GM21526 (cell line): ENCODE measurements at regions not wholly inside any gene's neighbourhood (a gene's known extent, or its start where the extent isn't known, plus 50 kb on each side); places are given as distances from the start of the nearest gene placed in this dataset.

Experiments used
- ATAC-seq: cut with Tn5 transposase; IDR thresholded peaks from one replicate; pipeline ENCODE4 v1.9.1; 2021; ENCODE audit warnings: moderate library complexity; ENCODE audit not compliant: unreplicated experiment, low FRiP score

DNA sequence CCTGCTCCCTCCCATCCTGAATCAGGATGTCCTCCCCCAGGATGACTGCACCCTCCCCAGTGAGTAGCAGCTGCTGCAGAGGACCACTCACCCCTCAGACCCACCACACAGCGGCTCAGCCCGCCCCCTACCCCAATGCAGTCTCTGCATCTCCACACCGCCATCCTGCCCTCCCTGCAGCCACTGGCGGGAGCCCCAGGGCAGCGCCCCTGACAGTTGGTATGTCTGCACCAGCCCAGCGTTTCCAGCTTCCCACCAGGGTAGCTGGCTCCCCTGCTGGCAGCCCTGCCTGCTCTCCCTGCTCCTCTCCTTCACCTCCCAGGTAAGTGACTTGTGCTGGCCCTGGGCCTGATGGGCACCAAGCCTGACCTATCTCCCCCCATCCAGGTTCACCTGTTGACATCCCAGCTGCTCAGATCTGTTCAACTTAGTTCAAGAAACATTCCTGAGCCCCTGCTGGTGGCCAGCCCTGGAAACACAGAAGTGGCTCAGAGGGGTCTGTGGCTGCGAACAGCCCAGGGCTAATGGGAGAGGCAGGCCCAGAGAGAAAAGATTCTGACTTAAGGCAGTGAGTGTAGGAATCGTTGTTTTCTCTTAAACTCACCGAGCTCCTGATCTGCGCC, 117.7 kb upstream of the RAB6C start:
- ATAC-seq = no peak

DNA sequence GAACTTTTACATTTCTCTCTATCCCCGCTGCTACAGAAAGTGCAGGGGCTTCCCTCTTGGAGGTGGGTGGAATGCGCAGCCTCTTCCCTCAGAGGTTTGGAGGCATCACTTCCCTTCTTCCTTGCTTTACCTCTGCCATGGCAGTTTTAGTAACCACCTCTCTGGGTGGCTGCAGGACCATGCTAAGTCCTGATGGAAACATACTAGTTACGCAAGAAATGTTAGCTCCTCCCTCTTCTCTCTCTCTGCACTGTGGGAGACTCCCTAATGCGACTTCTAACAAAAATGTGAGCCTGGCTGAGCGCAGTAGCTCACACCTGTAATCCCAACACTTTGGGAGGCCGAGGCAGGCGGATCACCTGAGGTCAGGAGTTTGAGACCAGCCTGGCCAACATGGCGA, 116.8 kb upstream of the RAB6C start:
- no peak for ATAC-seq

DNA sequence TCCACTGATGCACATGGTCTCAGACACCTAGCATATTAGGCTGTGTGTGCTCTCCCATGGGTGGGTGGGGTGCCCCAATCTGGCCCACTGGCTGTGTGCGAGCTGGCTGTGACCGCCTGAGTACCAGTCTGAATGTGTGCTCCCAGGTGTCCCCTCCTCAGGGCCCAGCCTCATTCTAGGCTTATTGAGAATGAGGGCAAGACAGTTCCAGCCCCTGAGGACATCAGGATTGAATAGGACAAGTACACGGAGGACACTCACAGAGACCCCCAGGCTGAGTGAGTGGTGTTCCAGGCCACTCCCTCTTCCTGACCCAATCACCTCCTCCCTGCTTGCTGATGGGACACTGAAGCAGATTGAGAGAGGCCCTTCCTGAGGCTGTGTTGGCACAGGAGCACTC, 116.1 kb upstream of the RAB6C start:
- no peak for ATAC-seq

DNA sequence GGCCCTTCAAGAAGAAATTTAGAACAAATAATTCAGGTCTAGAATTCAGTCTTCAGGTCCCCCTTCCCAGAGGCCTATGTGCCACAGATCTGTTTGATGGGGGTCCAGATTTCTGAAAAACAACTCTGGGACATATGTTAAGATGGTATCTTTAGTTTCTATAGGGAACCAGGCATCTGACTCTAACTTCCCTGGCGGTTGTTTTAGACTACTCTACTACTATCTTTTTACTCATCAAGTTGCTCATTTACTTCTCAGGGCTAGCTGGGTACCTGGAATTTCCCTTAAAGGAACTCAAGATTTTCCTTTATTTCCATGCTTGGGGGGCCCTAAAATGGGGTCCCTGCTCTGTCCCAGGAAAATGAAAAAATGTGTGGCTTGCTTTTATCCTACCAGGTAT, 114.7 kb upstream of the RAB6C start:
- no peak for ATAC-seq

DNA sequence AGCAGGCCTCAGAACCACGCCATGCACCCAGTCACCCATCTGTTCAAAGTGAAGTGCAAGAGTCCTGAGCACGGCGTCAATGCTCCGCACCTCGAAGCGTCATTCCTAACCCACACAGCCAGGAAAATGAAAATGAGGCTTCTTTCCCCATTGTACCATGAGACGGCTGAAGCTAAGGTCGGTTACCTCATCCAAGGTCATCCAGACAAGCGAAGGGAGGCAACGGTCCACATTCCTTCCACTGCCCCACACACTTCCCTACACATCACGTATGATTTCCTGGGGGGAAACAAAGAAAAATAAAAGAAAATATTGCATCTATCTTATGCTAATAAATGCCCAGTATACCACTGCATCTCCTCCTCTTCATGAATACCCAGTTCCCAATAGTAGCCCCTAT, 113.5 kb upstream of the RAB6C start:
- no peak for ATAC-seq

DNA sequence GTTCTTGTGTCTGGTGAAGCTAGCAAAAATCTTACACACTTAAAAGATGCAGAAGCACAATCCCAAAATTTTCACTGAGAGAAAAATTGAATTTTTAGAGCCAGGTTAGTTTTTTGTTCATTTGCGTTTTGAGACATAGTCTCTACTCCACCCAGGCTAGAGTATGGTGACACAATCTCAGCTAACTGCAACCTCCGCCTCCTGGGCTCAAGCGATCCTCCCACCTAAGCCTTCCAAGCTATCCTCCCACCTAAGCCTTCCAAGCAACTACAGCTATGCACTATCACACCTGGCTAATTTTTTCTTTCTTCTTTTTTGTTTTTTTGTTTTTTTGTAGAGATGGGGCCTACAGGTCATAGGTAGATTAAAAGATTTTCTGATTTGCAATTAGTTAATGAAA, 113.1 kb upstream of the RAB6C start:
- no peak for ATAC-seq

DNA sequence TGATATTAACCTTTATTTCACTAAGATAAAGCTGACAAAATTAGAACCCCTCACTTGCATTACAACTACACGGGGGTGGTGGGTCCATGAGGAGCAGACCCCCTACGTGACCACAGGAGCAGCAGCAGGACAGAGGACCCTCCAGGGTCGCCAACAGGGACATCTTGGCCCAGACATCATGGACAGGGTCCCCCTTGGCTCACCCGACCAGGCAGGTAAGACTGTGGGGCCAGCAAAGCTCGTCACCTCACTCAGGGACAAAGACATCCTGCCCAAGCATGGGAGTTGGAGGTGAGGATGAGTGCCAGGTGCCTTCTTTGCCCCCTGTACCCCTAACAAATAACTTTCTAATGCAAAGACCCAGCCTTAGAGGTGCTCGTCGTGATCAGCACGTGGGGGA, 111.3 kb upstream of the RAB6C start:
- no peak for ATAC-seq

DNA sequence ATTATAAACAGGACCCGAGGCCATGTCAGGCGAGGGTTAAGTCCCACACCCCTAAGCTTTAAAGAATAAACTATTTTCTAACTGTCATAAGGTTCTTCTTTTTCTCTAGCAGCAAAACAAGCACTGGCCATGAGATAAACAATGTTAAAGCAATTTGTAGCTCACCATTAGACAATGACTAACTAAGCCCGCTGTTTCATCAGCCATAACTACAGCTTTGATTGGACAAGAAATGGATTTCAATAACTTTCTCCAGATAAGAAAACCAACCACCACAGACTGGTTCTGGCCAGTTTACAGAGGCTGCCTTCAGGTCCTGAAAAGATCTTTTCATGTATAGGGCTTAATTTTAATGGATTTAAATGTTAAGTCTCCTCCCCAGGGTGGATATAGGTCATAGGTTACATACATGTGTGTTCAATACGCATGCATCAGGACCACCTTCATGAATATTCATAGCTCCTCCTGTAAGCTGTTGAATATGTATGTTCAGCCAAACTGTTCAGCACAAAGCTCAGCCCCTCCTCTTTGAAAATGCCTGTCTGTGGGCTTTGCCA, 108.7 kb upstream of the RAB6C start:
- ATAC-seq = no peak

DNA sequence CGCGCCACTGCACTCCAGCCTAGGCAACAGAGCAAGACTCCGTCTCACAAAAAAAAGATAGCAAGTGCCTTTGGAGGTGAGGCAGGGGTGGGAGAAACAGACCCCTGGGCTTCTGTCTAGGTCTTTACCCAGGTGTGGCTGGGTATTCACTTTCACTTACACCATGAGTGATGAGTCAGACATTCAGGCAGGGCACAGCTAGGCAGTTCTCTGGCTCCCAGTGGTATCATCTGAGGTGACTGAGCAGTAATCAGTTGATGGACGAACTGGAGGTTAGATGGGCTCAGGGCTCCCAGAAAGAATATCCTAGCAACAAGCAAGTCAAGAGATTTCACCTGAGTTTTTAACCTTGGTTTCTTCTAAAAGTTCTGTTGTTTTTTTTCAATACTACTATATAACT, 107.0 kb upstream of the RAB6C start:
- no peak for ATAC-seq

DNA sequence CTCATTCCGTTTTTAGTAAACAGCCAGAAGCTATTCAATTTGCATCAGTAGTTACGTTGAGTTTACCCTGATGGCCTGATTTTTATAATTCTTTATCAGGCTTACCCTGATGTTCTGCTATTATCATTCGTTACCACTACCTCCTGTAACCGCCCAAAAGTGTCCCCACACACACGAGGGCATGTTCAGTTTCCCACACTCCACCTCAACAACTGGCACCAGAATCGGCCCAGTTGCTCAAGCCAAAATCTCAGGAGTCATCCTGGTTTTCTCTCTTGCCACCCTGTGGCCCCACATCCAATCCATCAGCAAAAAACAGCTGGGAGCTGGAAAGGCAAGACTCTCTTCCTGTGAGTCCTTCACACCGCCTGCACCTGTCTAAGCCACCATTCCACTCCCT, 102.9 kb upstream of the RAB6C start:
- ATAC-seq = no peak

DNA sequence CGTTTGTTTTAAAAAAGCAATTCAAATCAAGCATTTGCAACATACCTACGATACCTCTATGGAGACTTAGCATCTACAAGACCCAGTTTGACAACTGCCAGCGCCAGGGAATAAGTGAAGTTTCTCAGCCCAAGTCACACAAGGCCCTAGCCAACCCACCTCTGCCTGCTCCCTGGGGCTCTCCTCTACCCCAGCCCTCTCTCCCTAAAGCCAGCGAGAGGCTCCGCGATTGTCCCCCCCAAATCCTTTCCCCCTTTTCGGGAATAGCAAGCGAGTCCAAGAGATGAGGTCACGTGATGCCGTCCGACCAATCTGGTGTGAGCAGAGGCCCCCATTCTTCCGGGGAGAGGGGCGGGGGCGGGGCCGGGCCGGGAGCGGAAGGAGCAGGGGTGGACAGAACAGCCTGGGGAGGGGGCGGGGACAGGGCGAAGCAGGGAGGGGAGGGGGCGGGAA, 102.2 kb upstream of the RAB6C start:
- ATAC-seq = peak; percentile 74

DNA sequence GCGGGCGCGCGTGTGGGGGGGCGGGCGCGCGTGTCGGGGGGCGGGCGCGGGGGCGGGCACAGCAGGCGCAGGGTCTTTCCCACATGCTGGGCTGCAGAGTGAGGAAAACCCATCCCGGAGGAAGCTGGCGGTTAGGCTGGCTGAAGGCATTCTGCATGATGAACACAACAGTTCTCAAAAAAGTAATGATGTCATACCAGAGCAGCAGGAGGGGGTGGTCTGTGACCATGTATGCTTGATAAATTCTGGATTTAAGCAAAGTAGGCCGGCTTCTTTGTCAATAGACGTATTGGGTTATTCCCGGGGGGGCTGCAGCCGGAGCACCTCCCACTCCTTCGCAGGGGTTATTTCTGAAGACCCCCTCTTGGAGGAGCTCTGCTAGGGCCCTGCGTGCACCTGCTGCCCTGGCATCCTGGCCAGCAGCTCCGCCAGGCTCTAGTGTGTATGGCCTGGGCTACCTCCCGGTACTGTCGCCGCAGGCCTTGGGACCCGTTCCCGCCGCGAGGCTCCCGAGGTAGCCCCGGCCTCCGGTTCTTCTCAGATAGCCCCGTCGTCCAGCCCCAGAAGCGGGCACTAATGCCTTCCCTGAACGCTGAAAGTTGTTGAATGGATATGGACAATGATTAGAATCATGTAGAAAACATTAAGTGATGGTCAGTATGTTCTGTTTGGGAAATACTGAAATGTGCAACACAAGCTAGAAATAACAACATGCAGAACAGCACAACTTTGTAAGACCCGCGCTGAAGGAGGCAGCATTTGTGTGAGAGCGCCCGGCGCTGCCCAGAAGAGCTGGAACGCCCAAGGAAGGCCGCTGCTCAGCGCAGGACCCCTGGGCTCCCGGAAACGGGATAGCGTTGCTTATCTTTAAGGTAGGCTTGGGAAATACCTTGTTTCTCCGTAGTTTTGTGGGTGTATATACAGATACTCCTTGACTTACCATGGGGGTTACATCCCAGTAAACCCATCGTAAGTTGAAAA, 101.4 kb upstream of the RAB6C start:
- ATAC-seq = no peak

DNA sequence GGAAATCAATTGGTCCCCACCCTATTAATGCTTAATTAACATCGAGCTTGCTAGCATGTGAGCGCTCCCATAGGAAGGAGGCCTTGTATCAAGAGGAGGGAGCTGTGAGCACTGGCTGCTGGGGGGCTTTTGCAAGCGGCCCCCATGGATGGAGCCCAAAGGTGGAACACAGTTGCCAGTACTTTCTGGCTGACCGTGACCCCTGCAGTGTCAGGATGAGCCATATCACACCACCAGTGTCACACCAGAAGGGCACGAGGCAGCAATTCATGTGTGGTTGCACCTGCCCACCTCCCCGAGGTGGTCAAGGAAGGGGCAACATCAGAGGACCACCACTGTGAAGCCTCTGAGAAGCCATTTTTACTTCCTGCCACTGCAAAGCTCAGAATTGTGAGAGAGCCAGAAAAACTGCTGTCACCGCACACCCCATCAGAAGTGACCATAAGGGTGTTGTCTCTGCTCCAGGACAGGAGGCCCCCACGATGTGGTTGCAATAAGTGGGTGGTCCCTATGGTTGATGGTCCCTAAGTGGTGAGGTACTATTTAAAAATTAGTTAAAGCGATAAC, 99.8 kb upstream of the RAB6C start:
- ATAC-seq = no peak

DNA sequence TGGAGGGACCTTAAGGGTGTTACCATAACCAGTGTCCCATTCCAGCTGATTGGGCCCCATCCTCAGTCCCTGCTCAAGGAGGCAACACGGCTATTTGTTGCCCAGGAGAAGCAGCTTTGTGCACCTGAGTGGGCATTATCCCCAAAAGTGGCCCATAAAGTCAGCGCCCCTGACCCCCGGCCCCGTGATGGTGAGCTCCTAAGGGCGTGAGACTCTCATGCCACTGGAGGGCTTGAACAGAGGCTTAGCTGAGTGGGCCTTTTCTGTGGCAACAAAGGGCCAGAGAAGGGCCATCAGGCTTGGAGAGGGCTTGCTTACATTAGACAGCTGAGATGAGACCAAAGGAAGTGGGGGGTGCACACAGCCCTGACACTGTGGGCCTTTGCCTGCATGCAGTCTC, 99.2 kb upstream of the RAB6C start:
- ATAC-seq = no peak

DNA sequence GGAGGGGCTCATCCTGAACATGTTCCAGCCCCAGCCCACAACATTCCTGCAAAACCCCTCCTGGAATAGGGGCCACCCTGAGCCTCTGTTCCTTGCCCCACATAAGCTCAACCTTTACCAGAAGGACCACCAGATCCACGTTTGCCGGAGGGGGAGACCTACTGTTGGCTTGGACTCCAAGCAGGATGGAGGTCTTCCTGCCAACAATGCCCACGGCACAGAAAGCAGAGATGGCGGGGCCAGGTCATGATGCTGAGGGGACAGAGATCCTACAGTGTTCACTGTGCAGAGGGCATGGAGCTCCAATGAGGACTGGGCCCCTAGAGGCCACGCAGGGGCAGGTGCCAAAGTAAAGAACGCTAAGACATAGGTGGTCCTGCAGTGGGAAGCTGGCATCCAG, 98.5 kb upstream of the RAB6C start:
- ATAC-seq = no peak

DNA sequence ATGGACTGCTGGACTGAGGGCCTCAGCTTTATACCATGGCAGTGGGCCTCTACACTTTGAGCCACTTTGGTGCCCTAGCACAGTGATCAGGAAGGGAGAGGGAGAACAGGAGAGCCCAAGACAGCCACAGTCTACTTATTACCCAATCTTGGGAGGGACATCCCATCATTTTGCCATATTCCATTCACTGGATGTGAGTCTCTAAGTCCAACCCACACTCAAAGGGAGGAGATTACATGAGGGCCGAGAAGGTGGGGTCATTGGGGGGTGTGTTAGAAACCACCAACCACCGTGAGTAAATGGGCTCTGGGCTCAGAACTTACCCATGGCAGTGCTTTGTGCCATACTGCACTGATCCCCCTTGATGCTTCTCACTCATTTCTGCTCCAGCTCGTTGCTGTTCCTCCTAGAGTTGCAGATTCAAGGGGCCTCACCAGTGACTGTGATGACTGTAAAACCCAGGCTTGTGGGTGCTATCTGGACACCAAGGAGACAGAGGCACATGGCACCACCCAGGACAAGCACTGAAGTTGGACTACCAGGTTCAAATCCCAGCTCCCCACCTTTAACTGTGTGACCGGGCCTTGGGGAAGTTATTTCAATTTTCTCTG, 97.6 kb upstream of the RAB6C start:
- ATAC-seq = no peak

DNA sequence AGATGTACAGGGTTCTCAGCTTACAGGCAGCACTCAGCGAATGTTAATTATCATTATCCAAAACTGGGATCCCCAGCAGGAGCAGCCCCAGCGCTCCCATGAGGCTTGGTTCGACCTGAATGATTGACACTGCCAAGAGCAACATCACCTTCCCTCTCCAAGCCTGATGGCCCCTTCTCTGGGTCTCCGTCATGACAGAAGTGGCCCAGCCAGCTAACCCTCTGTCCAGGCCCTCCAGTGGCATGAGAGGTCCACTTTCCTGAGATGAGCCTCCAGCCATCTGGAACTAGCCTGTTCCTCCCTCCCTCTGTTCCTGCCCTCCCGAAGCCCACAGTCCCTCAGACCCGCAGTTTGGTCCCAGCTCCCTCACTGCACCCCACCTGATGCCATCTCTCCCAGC, 97.0 kb upstream of the RAB6C start:
- ATAC-seq = no peak

DNA sequence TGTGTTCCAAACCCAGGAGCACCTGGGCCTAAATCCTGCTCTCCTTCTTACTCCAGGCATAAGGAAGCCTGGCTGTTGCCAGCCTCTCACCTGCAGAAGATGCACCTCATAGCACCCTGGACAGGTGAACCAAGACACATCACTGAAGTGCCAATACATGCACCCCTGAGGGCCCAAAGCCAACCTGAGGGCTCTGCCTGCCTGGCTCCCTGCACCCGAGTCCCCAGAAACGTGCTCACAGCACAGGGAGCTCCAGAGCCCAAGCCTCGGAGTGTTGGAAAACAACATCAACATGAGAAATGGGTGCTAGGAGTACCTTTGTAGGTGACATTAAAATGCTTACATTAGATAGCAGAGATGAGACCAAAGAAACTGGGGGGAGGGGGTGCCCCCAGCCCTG, 96.3 kb upstream of the RAB6C start:
- no peak for ATAC-seq

DNA sequence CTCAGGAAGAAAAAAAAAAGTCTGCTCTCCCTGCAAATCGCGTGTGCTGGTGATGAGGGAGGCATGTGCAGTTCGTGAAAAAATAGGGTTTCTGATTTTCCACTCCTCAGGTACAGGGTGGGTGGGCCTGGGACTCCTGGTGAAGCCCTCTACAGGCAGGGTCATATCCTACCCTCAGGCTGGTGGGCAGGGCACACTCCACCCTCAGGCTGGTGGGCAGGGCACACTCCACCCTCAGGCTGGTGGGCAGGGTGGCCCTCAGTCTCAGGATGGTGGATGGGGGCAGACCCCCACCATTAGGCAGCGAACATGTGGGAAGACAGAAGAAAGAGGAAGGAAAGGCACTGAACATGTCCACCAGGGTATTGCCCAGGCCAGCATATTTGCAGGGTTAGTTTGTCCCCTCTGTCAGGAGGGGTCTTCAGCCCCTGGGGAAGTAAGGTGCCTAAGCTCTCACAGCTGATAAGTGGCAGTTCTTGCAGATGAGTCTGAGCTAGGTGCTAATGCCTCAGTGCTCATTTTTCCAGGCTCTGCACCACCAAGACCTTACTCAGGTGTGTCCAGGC, 95.2 kb upstream of the RAB6C start:
- ATAC-seq = no peak

DNA sequence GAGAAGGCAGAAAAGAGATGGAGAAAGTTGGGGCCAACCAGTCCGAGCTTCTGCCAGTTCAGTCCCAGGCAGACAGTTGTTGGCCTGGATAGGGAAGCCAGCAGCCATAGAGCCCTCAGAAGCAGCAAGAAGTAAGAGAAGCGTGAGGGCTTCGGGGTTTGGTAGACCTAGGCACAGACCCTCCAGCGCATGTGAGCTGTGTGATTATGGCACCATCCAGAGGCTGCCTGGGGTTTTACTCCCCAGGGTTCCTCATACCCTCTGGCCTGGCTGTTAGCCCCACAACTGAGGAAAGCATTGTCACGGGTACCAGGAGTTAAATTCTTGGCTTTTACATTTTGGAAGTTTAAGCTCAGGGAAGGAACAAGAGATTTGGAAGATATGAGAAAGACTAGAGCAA, 93.7 kb upstream of the RAB6C start:
- no peak for ATAC-seq
